A673 (cell line): ENCODE measurements at regions not wholly inside any gene's neighbourhood (a gene's known extent, or its start where the extent isn't known, plus 50 kb on each side); places are given as distances from the start of the nearest gene placed in this dataset.

Source experiments
- BruUV-seq: library from RNA; stranded (reverse); fragments of 400-500 nt; replicated peaks from 2 replicates; lab custom pipeline; 2021; lab: Mats Ljungman, UMichigan
- CTCF ChIA-PET: fragments of 300-600 bp; sonication (Branson Sonifier 250); formaldehyde crosslinking; loops from one replicate; lab custom pipeline; 2022; ENCODE audit warnings: antibody characterized with exemption; lab: Charles Lee
- POLR2A ChIA-PET: fragments of 300-600 bp; sonication (Branson Sonifier 250); formaldehyde crosslinking; loops from one replicate; lab custom pipeline; 2022; ENCODE audit warnings: antibody characterized with exemption; ENCODE audit not compliant: low non-redundant PET; lab: Charles Lee
- DNase-seq: peaks from one replicate; pipeline ENCODE4 v3.0.0-alpha.2; 2015; ENCODE audit warnings: low spot score
- H3K27ac ChIP-seq: fragments of 200-600 bp; sonication (generic); 2 replicates; pipeline ENCODE4 v1.5.1; 2016; ENCODE audit warnings: mixed run types, low read depth, mild to moderate bottlenecking, mixed read lengths, antibody characterized with exemption, low read length; ENCODE audit not compliant: poor library complexity, severe bottlenecking
- H3K27me3 ChIP-seq: fragments of 200-600 bp; sonication (generic); replicated peaks from 2 replicates; pipeline ENCODE4 v1.6.1; 2017; ENCODE audit warnings: mixed run types, low read depth, mild to moderate bottlenecking, mixed read lengths, antibody characterized with exemption, low read length; ENCODE audit not compliant: insufficient read depth, poor library complexity
- H3K36me3 ChIP-seq: fragments of 200-600 bp; sonication (generic); 2 replicates; pipeline ENCODE4 v1.6.1; 2016; ENCODE audit warnings: mixed run types, mild to moderate bottlenecking, mixed read lengths, antibody characterized with exemption, low read length; ENCODE audit not compliant: insufficient read depth, poor library complexity, severe bottlenecking
- H3K4me1 ChIP-seq: fragments of 200-600 bp; sonication (generic); 2 replicates; pipeline ENCODE4 v1.6.1; 2017; ENCODE audit warnings: mixed run types, mild to moderate bottlenecking, mixed read lengths, antibody characterized with exemption, low read length; ENCODE audit not compliant: insufficient read depth, poor library complexity, severe bottlenecking
- H3K4me3 ChIP-seq: fragments of 200-600 bp; sonication (generic); 2 replicates; pipeline ENCODE4 v1.5.1; 2016; ENCODE audit warnings: low read depth, mixed run types, mild to moderate bottlenecking, mixed read lengths, low read length; ENCODE audit not compliant: poor library complexity, severe bottlenecking
- H3K9me3 ChIP-seq: fragments of 200-600 bp; sonication (generic); 2 replicates; pipeline ENCODE4 v1.6.1; 2016; ENCODE audit warnings: mixed run types, low read depth, mild to moderate bottlenecking, mixed read lengths, antibody characterized with exemption, low read length; ENCODE audit not compliant: poor library complexity, severe bottlenecking
- CTCF ChIP-seq: fragments of 300-800, 200-600 bp; sonication (generic); conservative IDR thresholded peaks from 2 replicates; pipeline ENCODE4 v1.5.1; 2017; ENCODE audit warnings: low read depth, mild to moderate bottlenecking, antibody characterized with exemption, low read length, moderate library complexity, mixed read lengths
- EZH2 ChIP-seq: fragments of 200-600 bp; sonication (generic); IDR thresholded peaks from 2 replicates; pipeline ENCODE4 v1.6.1; 2017; ENCODE audit warnings: borderline replicate concordance, low read depth, mild to moderate bottlenecking, mixed read lengths, antibody characterized with exemption, low read length; ENCODE audit not compliant: poor library complexity, severe bottlenecking
- intact Hi-C: fragments of 100-400 bp; cut with micrococcal nuclease; formaldehyde crosslinking; loops from one replicate; pipeline ENCODE4 v1.10.0; 2022; ENCODE audit not compliant: unreplicated experiment

- H3K27ac ChIP-seq = no peak overlapping the region
- H3K36me3 ChIP-seq = no peaks in the 10 kb centered on the region
- intact Hi-C loops = no loop called here
- TF ChIP-seq EZH2 (no peak), CTCF (no peak)
- no peak overlapping the region for H3K4me3 ChIP-seq
- POLR2A ChIA-PET = no interaction called here
- no peaks in the 10 kb centered on the region for H3K4me1 ChIP-seq
- no peak for DNase-seq
- BruUV-seq = no TSS peak
- H3K9me3 ChIP-seq = no peaks in the 10 kb centered on the region
- no peaks in the 10 kb centered on the region for H3K27me3 ChIP-seq
- CTCF ChIA-PET = no interaction called here
Observed at GRCh38 chr3:113158171-113158570, 53.2 kb upstream of the BOC start.
